Upper lobe of left lung (tissue), 6 donors: ENCODE measurements at regions not wholly inside any gene's neighbourhood (a gene's known extent, or its start where the extent isn't known, plus 50 kb on each side); places are given as distances from the start of the nearest gene placed in this dataset.
A peak's percentile ranks its signal among the peaks of the same experiment; 100 is the strongest.

Experiments used
- ATAC-seq, 2 donors: fragments of 200-7000 bp; cut with Tn5 transposase; one replicate each; pipeline ENCODE4 v1.9.1; 2022; ENCODE audit warnings: mild to moderate bottlenecking in 2 of 2, moderate library complexity in 2 of 2; ENCODE audit not compliant: low FRiP score in 2 of 2
- DNase-seq, 2 donors: peaks; one replicate each; pipeline ENCODE4 v3.0.0-alpha.2; 2019 to 2020
- H3K27ac ChIP-seq, 4 donors: fragments of 200-600 bp; sonication (generic); one replicate each; pipeline ENCODE4 v1.5.1; 2016 to 2019
- H3K27me3 ChIP-seq, 4 donors: fragments of 200-600 bp; sonication (generic); one replicate each; pipeline ENCODE4 v1.5.1; 2017 to 2019
- H3K36me3 ChIP-seq, 4 donors: fragments of 200-600 bp; sonication (generic); one replicate each; pipeline ENCODE4 v1.5.1; 2016 to 2019
- H3K4me1 ChIP-seq, 4 donors: fragments of 200-600 bp; sonication (generic); one replicate each; pipeline ENCODE4 v1.5.1; 2018 to 2019
- H3K4me3 ChIP-seq, 4 donors: fragments of 200-600 bp; sonication (generic); one replicate each; pipeline ENCODE4 v1.5.1; 2017 to 2019; ENCODE audit warnings: mild to moderate bottlenecking in 2 of 4, moderate library complexity in 1 of 4
- H3K9me3 ChIP-seq, 4 donors: fragments of 200-600 bp; sonication (generic); one replicate each; pipeline ENCODE4 v1.5.1; 2018 to 2019
- CTCF ChIP-seq, 6 experiments: fragments of 450-650 bp in 4 of 6; fragments of 200-600 bp in 2 of 6; sonication (generic) in 2 of 6; IDR thresholded peaks; one replicate each; pipeline ENCODE4 v1.5.1; 2016 to 2019; ENCODE audit warnings: antibody characterized with exemption in 6 of 6
- EP300 ChIP-seq, 4 donors: sonication (generic); formaldehyde crosslinking; IDR thresholded peaks; one replicate each; pipeline ENCODE4 v1.5.1; 2017; ENCODE audit warnings: antibody characterized with exemption in 4 of 4, control low read depth in 2 of 4
- POLR2A ChIP-seq, 4 donors: fragments of 450-650 bp; IDR thresholded peaks; one replicate each; pipeline ENCODE4 v1.5.1; 2016 to 2017; ENCODE audit warnings: antibody characterized with exemption in 4 of 4, mild to moderate bottlenecking in 2 of 4
- POLR2AphosphoS5 ChIP-seq, 2 donors: sonication (generic); formaldehyde crosslinking; IDR thresholded peaks; one replicate each; pipeline ENCODE4 v1.5.1; 2017; ENCODE audit warnings: antibody characterized with exemption in 2 of 2
- WGBS, 2 donors: methylation state at CpG; one replicate each; pipeline ENCODE4 v1.1.5; 2017 to 2018; 5-methylcytosine and 5-hydroxymethylcytosine counted together
- donor health status: DM: no; HTN: no; CAD: no; lungs with moderate emphysema.
- donor health status: DM: no; HTN: yes; CAD: no; lungs with severe emphysema.

DNA sequence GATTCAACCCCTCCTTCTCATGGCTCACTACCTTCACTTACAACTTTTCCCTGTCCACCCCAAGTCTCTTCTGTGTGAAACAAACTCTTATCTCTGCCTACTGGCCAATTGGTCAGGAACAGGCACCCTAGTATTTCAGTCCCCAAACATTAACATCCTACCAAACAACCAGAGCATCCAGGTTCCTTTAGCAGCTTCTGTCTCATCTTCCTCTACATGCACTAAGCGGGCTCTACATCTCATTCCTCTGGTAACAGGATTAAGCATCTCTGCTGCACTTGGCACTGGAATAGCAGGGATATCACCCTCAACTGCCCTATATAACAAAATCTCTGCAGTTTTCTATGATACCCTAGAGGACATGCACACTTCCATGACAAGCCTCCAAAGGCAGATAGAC, 116.2 kb downstream of the JRKL start:
- ATAC-seq (no peak), DNase-seq (no peak)
- no peaks in the 10 kb centered on the region for H3K4me1 ChIP-seq
- no peaks in the 10 kb centered on the region for H3K27me3 ChIP-seq
- TF ChIP-seq POLR2AphosphoS5 (IDR thresholded peaks at IDR 0.05): no peak
- TF ChIP-seq POLR2A (IDR thresholded peaks at IDR 0.05): no peak
- no peak for TF ChIP-seq EP300 (IDR thresholded peaks at IDR 0.05)
- no peak for TF ChIP-seq CTCF (IDR thresholded peaks at IDR 0.05)
- 89 to 100% methylated on average over 1 of the region's 1 CpG for WGBS, 2 donors
- H3K4me3 ChIP-seq: no peak overlapping the region
- no peak overlapping the region for H3K27ac ChIP-seq
- no peaks in the 10 kb centered on the region for H3K36me3 ChIP-seq
- no peaks in the 10 kb centered on the region for H3K9me3 ChIP-seq

- no peaks in the 10 kb centered on the region for H3K27me3 ChIP-seq
- no peak for ATAC-seq
- no peak for TF ChIP-seq EP300 (IDR thresholded peaks at IDR 0.05)
- TF ChIP-seq POLR2A (IDR thresholded peaks at IDR 0.05): no peak
- TF ChIP-seq CTCF (IDR thresholded peaks at IDR 0.05): no peak
- no peak for TF ChIP-seq POLR2AphosphoS5 (IDR thresholded peaks at IDR 0.05)
- no peak overlapping the region for H3K27ac ChIP-seq
- no peak for DNase-seq
- no peaks in the 10 kb centered on the region for H3K9me3 ChIP-seq
- H3K4me3 ChIP-seq: no peak overlapping the region
- 80 to 86% methylated on average over 8 of the region's 8 CpGs for WGBS, 2 donors
- H3K36me3 ChIP-seq: no peaks in the 10 kb centered on the region
- H3K4me1 ChIP-seq: no peaks in the 10 kb centered on the region
Measured at GRCh38 chr11:96506953-96507354, 117.1 kb downstream of the JRKL start.

GRCh38 chr11:96508861-96509260, 119.0 kb downstream of the JRKL start:
- H3K36me3 ChIP-seq: no peaks in the 10 kb centered on the region
- no peaks in the 10 kb centered on the region for H3K27me3 ChIP-seq
- no peaks in the 10 kb centered on the region for H3K9me3 ChIP-seq
- WGBS, 2 donors: 90 to 92% methylated on average over 2 of the region's 2 CpGs
- DNase-seq: no peak
- no peak overlapping the region for H3K4me3 ChIP-seq
- no peaks in the 10 kb centered on the region for H3K4me1 ChIP-seq
- ATAC-seq: no peak
- H3K27ac ChIP-seq: no peak overlapping the region
- TF ChIP-seq POLR2A (IDR thresholded peaks at IDR 0.05) (no peak), CTCF (IDR thresholded peaks at IDR 0.05) (no peak), EP300 (IDR thresholded peaks at IDR 0.05) (no peak), POLR2AphosphoS5 (IDR thresholded peaks at IDR 0.05) (no peak)

- TF ChIP-seq POLR2A (IDR thresholded peaks at IDR 0.05) (no peak), CTCF (IDR thresholded peaks at IDR 0.05) (no peak), EP300 (IDR thresholded peaks at IDR 0.05) (no peak), POLR2AphosphoS5 (IDR thresholded peaks at IDR 0.05) (no peak)
- Histone ChIP-seq H3K4me3 (no peak overlapping the region), H3K4me1 (no peaks in the 10 kb centered on the region), H3K9me3 (no peaks in the 10 kb centered on the region), H3K36me3 (no peaks in the 10 kb centered on the region), H3K27me3 (no peaks in the 10 kb centered on the region), H3K27ac (no peak overlapping the region)
- DNase-seq (no peak), ATAC-seq (peak in 1 of 2 donors; percentile 26)
Measured at GRCh38 chr11:96520939-96521338, 131.1 kb downstream of the JRKL start.

GRCh38 chr11:96523656-96524055, 133.8 kb downstream of the JRKL start:
- H3K27ac ChIP-seq: no peak overlapping the region
- no peaks in the 10 kb centered on the region for H3K4me1 ChIP-seq
- ATAC-seq (no peak), DNase-seq (no peak)
- TF ChIP-seq CTCF (IDR thresholded peaks at IDR 0.05) (no peak), POLR2A (IDR thresholded peaks at IDR 0.05) (no peak), EP300 (IDR thresholded peaks at IDR 0.05) (no peak), POLR2AphosphoS5 (IDR thresholded peaks at IDR 0.05) (no peak)
- no peaks in the 10 kb centered on the region for H3K9me3 ChIP-seq
- H3K27me3 ChIP-seq: no peaks in the 10 kb centered on the region
- H3K36me3 ChIP-seq: no peaks in the 10 kb centered on the region
- WGBS, 2 donors: 85 to 91% methylated on average over 2 of the region's 2 CpGs
- no peak overlapping the region for H3K4me3 ChIP-seq
